Spleen (tissue), 11 donors: ENCODE measurements at regions not wholly inside any gene's neighbourhood (a gene's known extent, or its start where the extent isn't known, plus 50 kb on each side); places are given as distances from the start of the nearest gene placed in this dataset.

Experiments
- DNase-seq: peaks from one replicate; pipeline ENCODE4 v3.0.0-alpha.2; 2020
- H3K27ac ChIP-seq, 8 donors: fragments of 200-600 bp; sonication (generic) in 7 of 8; 1 replicate in 4 of 8; 2 replicates in 4 of 8; pipeline versions ENCODE4 v1.5.0 to v1.8.0; 2016 to 2021; ENCODE audit warnings: inconsistent platforms in 4 of 8, mild to moderate bottlenecking in 4 of 8, moderate library complexity in 1 of 8
- H3K27me3 ChIP-seq, 7 donors: fragments of 200-600 bp; sonication (generic) in 6 of 7; replicated peaks in 1 of 7; 1 replicate in 4 of 7; 2 replicates in 3 of 7; pipeline versions ENCODE4 v1.5.0 to v1.8.0; 2016 to 2021; ENCODE audit warnings: inconsistent platforms in 3 of 7, mild to moderate bottlenecking in 1 of 7
- H3K36me3 ChIP-seq, 6 donors: fragments of 200-600 bp; sonication (generic) in 5 of 6; 1 replicate in 4 of 6; 2 replicates in 2 of 6; pipeline versions ENCODE4 v1.5.0 to v1.8.0; 2016 to 2021; ENCODE audit warnings: inconsistent platforms in 2 of 6
- H3K4me1 ChIP-seq, 6 donors: fragments of 200-600 bp; sonication (generic) in 5 of 6; 1 replicate in 3 of 6; 2 replicates in 3 of 6; pipeline versions ENCODE4 v1.5.0 to v1.8.0; 2016 to 2021; ENCODE audit warnings: inconsistent platforms in 3 of 6
- H3K4me3 ChIP-seq, 8 donors: fragments of 200-600 bp; sonication (generic) in 7 of 8; 1 replicate in 4 of 8; 2 replicates in 4 of 8; pipeline versions ENCODE4 v1.5.0 to v1.8.0; 2016 to 2021; ENCODE audit warnings: inconsistent platforms in 4 of 8, mild to moderate bottlenecking in 4 of 8, moderate library complexity in 2 of 8
- H3K9me3 ChIP-seq, 8 donors: fragments of 200-600 bp; sonication (generic) in 7 of 8; 1 replicate in 4 of 8; 2 replicates in 4 of 8; pipeline versions ENCODE4 v1.5.0 to v1.8.0; 2016 to 2021; ENCODE audit warnings: inconsistent platforms in 4 of 8
- POLR2A ChIP-seq, 3 donors: fragments of 450-650 bp; IDR thresholded peaks; one replicate each; pipeline ENCODE4 v1.5.1; 2017; ENCODE audit warnings: antibody characterized with exemption in 3 of 3, mild to moderate bottlenecking in 1 of 3
- POLR2AphosphoS5 ChIP-seq, 3 donors: sonication (generic); formaldehyde crosslinking; IDR thresholded peaks; one replicate each; pipeline ENCODE4 v1.5.1; 2017; ENCODE audit warnings: antibody characterized with exemption in 3 of 3
- WGBS, 5 donors: extraction: QIAGEN DNeasy Blood & Tissue Kit in 3 of 5; methylation state at CpG; one replicate each; pipeline versions ENCODE4 v1.1.5 to v1.1.7; 2013 to 2018; 5-methylcytosine and 5-hydroxymethylcytosine counted together
- intact Hi-C: fragments of 100-400 bp; cut with DNase I; formaldehyde crosslinking; loops from one replicate; pipeline ENCODE4 v1.15.0; 2023; ENCODE audit warnings: low total_unique reads
- TF ChIP-seq, protein P1 (sequence below), 11 experiments: fragments of 200-600 bp in 7 of 11; fragments of 450-650 bp in 4 of 11; sonication (generic) in 4 of 11; IDR thresholded peaks in 8 of 11; conservative IDR thresholded peaks in 3 of 11; 1 replicate in 7 of 11; 2 replicates in 4 of 11; pipeline versions ENCODE4 v1.4.0 to v1.8.0; 2016 to 2021; ENCODE audit warnings: antibody characterized with exemption in 11 of 11, inconsistent platforms in 4 of 11, mild to moderate bottlenecking in 1 of 11
- donor health status: healthy with polysubstance abuse.
- donor health status: DM: no; HTN: no; CAD: no; lungs with moderate emphysema.
- donor health status: DM: no; HTN: no; CAD: no.
- donor health status: Bipolar disorder and iron deficiency.
- donor health status: healthy.
- donor health status: DM: no; HTN: no; CAD: no.
- donor health status: DM: yes; HTN: yes; CAD: no.

DNA sequence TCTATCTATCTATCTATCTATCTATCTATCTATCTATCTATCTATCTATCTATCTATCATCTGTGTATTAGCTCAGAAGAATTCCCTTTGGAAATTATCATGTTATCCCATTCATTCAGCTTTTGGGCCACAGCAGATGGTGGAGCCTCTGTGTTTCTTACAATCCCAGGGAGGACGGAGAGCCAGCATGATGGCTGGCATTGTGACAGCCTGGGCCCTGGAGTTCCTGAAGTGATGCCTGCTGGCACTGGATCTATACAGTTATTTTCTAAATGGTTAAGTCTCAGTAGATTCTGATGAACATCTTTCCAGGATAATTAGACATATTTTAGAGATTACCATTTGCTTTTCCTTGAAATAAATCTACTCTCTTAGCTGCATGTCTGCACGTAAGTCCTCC is 385.4 kb upstream of the NXPH2 start:
- H3K36me3 ChIP-seq = no peaks in the 10 kb centered on the region
- H3K27ac ChIP-seq = no peak overlapping the region
- no peak overlapping the region for H3K4me3 ChIP-seq
- no peaks in the 10 kb centered on the region for H3K9me3 ChIP-seq
- DNase-seq = no peak
- H3K27me3 ChIP-seq = no peaks in the 10 kb centered on the region
- TF ChIP-seq POLR2A (IDR thresholded peaks at IDR 0.05) (no peak), POLR2AphosphoS5 (IDR thresholded peaks at IDR 0.05) (no peak)
- TF ChIP-seq, protein P1, sequence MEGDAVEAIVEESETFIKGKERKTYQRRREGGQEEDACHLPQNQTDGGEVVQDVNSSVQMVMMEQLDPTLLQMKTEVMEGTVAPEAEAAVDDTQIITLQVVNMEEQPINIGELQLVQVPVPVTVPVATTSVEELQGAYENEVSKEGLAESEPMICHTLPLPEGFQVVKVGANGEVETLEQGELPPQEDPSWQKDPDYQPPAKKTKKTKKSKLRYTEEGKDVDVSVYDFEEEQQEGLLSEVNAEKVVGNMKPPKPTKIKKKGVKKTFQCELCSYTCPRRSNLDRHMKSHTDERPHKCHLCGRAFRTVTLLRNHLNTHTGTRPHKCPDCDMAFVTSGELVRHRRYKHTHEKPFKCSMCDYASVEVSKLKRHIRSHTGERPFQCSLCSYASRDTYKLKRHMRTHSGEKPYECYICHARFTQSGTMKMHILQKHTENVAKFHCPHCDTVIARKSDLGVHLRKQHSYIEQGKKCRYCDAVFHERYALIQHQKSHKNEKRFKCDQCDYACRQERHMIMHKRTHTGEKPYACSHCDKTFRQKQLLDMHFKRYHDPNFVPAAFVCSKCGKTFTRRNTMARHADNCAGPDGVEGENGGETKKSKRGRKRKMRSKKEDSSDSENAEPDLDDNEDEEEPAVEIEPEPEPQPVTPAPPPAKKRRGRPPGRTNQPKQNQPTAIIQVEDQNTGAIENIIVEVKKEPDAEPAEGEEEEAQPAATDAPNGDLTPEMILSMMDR (IDR thresholded peaks at IDR 0.05 in 8 of 11, conservative IDR thresholded peaks at IDR 0.05 in 3 of 11) = no peak
- H3K4me1 ChIP-seq = no peaks in the 10 kb centered on the region
- 73 to 89% (median 78%) methylated on average over 2 of the region's 2 CpGs for WGBS, 5 donors
- intact Hi-C loops = no loop called here

DNA sequence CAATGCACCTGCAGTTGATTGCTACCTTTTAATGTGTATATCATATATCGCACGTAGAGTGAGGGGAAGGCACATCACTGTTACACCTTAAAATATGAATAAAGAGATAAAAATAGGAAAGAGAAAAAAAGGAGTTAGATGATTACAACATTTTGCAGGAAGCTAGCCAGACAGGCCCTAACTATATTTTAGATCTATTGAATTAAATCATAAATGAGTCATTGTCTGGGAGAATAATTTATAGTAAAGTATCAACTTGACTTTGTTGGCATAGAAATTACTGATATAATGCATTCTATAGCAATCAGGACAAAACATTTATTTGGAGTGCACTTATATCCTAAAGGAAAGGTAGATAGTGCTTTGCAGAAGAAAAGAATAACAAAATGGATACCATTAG is 384.9 kb upstream of the NXPH2 start:
- intact Hi-C loops = no loop called here
- H3K36me3 ChIP-seq = no peaks in the 10 kb centered on the region

DNA sequence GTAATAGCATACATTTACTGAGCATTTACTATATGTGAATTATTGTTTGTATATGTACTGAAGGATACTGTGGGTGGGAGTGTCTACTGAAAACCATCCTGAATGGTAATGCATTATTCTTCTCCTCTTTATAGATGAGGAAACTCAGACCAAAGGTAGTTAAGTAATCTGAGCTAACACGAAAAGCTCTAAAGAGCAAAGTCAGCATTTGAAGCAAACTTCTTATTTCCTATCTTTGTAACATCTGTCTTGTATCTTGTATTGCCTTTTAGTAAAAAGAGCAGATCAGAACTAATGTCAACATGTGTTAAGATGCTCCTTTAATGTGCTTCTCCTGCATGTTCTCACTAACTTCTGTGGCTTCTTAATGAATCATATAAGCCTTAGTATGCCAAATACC is 382.8 kb upstream of the NXPH2 start:
- TF ChIP-seq POLR2A (IDR thresholded peaks at IDR 0.05) (no peak), POLR2AphosphoS5 (IDR thresholded peaks at IDR 0.05) (no peak)
- TF ChIP-seq, protein P1 (IDR thresholded peaks at IDR 0.05 in 8 of 11, conservative IDR thresholded peaks at IDR 0.05 in 3 of 11) = no peak
- intact Hi-C loops = no loop called here
- Histone ChIP-seq H3K4me1 (no peaks in the 10 kb centered on the region), H3K9me3 (peaks cover 0 to 3% (median 0%) of the 10 kb centered on the region in 8 donors), H3K27ac (no peak overlapping the region), H3K4me3 (no peak overlapping the region), H3K27me3 (no peaks in the 10 kb centered on the region), H3K36me3 (no peaks in the 10 kb centered on the region)
- WGBS, 5 donors = 69 to 82% (median 77%) methylated on average over 1 of the region's 1 CpG
- DNase-seq = no peak

More for the DNA sequence above, 384.9 kb upstream of the NXPH2 start:
- Histone ChIP-seq H3K27me3 (no peaks in the 10 kb centered on the region), H3K4me3 (no peak overlapping the region), H3K9me3 (no peaks in the 10 kb centered on the region), H3K27ac (no peak overlapping the region), H3K4me1 (no peaks in the 10 kb centered on the region)
- DNase-seq = no peak
- 89 to 97% (median 91%) methylated on average over 2 of the region's 2 CpGs for WGBS, 5 donors
- no peak for TF ChIP-seq POLR2A (IDR thresholded peaks at IDR 0.05)
- no peak for TF ChIP-seq POLR2AphosphoS5 (IDR thresholded peaks at IDR 0.05)
- TF ChIP-seq, protein P1 (IDR thresholded peaks at IDR 0.05 in 8 of 11, conservative IDR thresholded peaks at IDR 0.05 in 3 of 11) = no peak

DNA sequence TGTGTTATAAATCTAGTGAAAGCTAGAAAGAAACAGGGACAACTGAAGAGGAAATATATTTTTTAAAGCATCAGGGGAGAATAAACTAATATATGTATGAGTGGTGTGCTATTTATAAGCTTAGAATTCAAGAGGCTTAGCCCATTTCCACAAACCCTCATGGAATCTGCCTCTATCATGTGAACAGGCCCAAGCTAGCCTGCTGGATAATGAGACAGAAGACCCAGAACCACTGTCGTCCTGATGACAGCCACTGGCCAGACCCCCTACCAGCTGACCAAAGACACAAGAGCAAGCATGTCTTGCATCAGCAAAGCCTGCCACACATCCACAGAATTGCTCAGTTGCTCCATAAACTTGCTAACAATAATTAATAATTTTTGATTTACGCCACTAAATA is 382.3 kb upstream of the NXPH2 start:
- H3K4me1 ChIP-seq = no peaks in the 10 kb centered on the region
- no peaks in the 10 kb centered on the region for H3K36me3 ChIP-seq
- intact Hi-C loops = no loop called here
- WGBS, 5 donors = 65 to 70% (median 67%) methylated on average over 2 of the region's 2 CpGs
- H3K27me3 ChIP-seq = no peaks in the 10 kb centered on the region
- no peak for DNase-seq
- no peak overlapping the region for H3K27ac ChIP-seq
- no peak overlapping the region for H3K4me3 ChIP-seq
- H3K9me3 ChIP-seq = peaks cover 0 to 3% (median 0%) of the 10 kb centered on the region in 8 donors
- TF ChIP-seq, protein P1 (IDR thresholded peaks at IDR 0.05 in 8 of 11, conservative IDR thresholded peaks at IDR 0.05 in 3 of 11) = no peak
- TF ChIP-seq POLR2A (IDR thresholded peaks at IDR 0.05) = no peak
- TF ChIP-seq POLR2AphosphoS5 (IDR thresholded peaks at IDR 0.05) = no peak
